Left ventricle myocardium superior (tissue), 1 donor: ENCODE measurements at regions not wholly inside any gene's neighbourhood (a gene's known extent, or its start where the extent isn't known, plus 50 kb on each side); places are given as distances from the start of the nearest gene placed in this dataset.

Source experiments
- ATAC-seq: fragments of 200-7000 bp; cut with Tn5 transposase; one replicate; pipeline ENCODE4 v1.9.1; 2020; ENCODE audit warnings: mild to moderate bottlenecking, moderate library complexity
- DNase-seq: peaks from one replicate; pipeline ENCODE4 v3.0.0-alpha.2; 2020
- intact Hi-C: fragments of 100-400 bp; cut with micrococcal nuclease; formaldehyde crosslinking; loops from one replicate; pipeline ENCODE4 v1.11.0; 2022
- donor health status: DM: no; HTN: yes; CAD: no; lungs with severe emphysema.

- DNase-seq (no peak), ATAC-seq (no peak)
- intact Hi-C loops, result no loop called here
Observed at GRCh38 chr18:49666045-49666775, 104.4 kb downstream of the LIPG start.

GRCh38 chr18:49663899-49664890 is 102.3 kb downstream of the LIPG start:
- intact Hi-C loops, result no loop called here
- ATAC-seq, result peak; percentile 73
- peak; percentile 66 for DNase-seq

- ATAC-seq, result no peak
- DNase-seq, result no peak
- intact Hi-C loops, result no loop called here
Observed at GRCh38 chr18:49662506-49662905, 100.6 kb downstream of the LIPG start.

- intact Hi-C loops, result no loop called here
- no peak for ATAC-seq
- DNase-seq, result no peak
Observed at GRCh38 chr18:49658823-49659404, 97.1 kb downstream of the LIPG start.

GRCh38 chr18:49656073-49656692 is 94.3 kb downstream of the LIPG start:
- no peak for DNase-seq
- intact Hi-C loops, result no loop called here
- no peak for ATAC-seq

GRCh38 chr18:49655266-49656072 is 93.6 kb downstream of the LIPG start:
- intact Hi-C loops, result no loop called here
- ATAC-seq, result no peak
- no peak for DNase-seq

GRCh38 chr18:49654347-49654746 is 92.5 kb downstream of the LIPG start:
- no peak for ATAC-seq
- DNase-seq, result no peak
- intact Hi-C loops, result no loop called here

- no peak for ATAC-seq
- intact Hi-C loops, result no loop called here
Observed at GRCh38 chr18:49652881-49653724, 91.2 kb downstream of the LIPG start.

GRCh38 chr18:49651033-49651432 is 89.2 kb downstream of the LIPG start:
- no peak for DNase-seq
- intact Hi-C loops, result no loop called here
- ATAC-seq, result no peak

More at GRCh38 chr18:49652881-49653724, 91.2 kb downstream of the LIPG start:
- no peak for DNase-seq

- no peak for ATAC-seq
Observed at GRCh38 chr18:49650426-49650891, 88.6 kb downstream of the LIPG start.

GRCh38 chr18:49648811-49649210 is 87.0 kb downstream of the LIPG start:
- ATAC-seq, result no peak
- intact Hi-C loops, result no loop called here
- no peak for DNase-seq

More at GRCh38 chr18:49650426-49650891, 88.6 kb downstream of the LIPG start:
- no peak for DNase-seq
- intact Hi-C loops, result no loop called here
